K562 (cell line): ENCODE measurements at regions not wholly inside any gene's neighbourhood (a gene's known extent, or its start where the extent isn't known, plus 50 kb on each side); places are given as distances from the start of the nearest gene placed in this dataset.

Experiments used
- BHLHE40 ChIP-seq: IDR thresholded peaks from 2 replicates; pipeline ENCODE4 v1.6.1; 2011; ENCODE audit warnings: low read length, improper control_type of control experiment
- FOSL1 ChIP-seq: fragments of 200-800 bp; sonication (Bioruptor generic); conservative IDR thresholded peaks from 2 replicates; pipeline ENCODE4 v1.6.1; 2016; ENCODE audit warnings: missing genetic modification characterization, missing compliant biosample characterization
- FOXA1 ChIP-seq: fragments of 450-650 bp; IDR thresholded peaks from 2 replicates; pipeline ENCODE4 v1.6.1; 2016; ENCODE audit warnings: mild to moderate bottlenecking, borderline replicate concordance
- KLF13 ChIP-seq: fragments of 450-650 bp; IDR thresholded peaks from 2 replicates; pipeline ENCODE4 v1.6.1; 2016; ENCODE audit warnings: missing genetic modification characterization, low read depth, mild to moderate bottlenecking, missing compliant biosample characterization, moderate library complexity, borderline replicate concordance
- RAD51 ChIP-seq: fragments of 450-650 bp; IDR thresholded peaks from 2 replicates; pipeline ENCODE4 v1.7.1; 2016; ENCODE audit warnings: low read depth, mild to moderate bottlenecking, borderline replicate concordance
- YBX1 ChIP-seq: fragments of 450-650 bp; IDR thresholded peaks from 2 replicates; pipeline ENCODE4 v1.7.1; 2016; ENCODE audit warnings: mild to moderate bottlenecking
- YY1 ChIP-seq, 3 experiments: IDR thresholded peaks; 2 replicates each; pipeline ENCODE4 v1.6.1; 2011; ENCODE audit warnings: low read length in 2 of 3, mild to moderate bottlenecking in 2 of 3, moderate library complexity in 2 of 3, borderline replicate concordance in 1 of 3, control low read depth in 1 of 3, low read depth in 1 of 3; ENCODE audit not compliant: insufficient read depth in 3 of 3, insufficient replicate concordance in 2 of 3, control insufficient read depth in 1 of 3, insufficient read length in 1 of 3; ENCODE audit errors: extremely low read depth in 1 of 3
- ZFPM2 ChIP-seq: fragments of 250-450 bp; sonication (Bioruptor Pico); IDR thresholded peaks from 2 replicates; pipeline ENCODE4 v1.5.1; 2022; ENCODE audit warnings: mild to moderate bottlenecking
- ZNF445 ChIP-seq: fragments of 250-450 bp; sonication (Bioruptor Pico); IDR thresholded peaks from 2 replicates; pipeline ENCODE4 v1.4.0; 2020; ENCODE audit warnings: low read depth, mild to moderate bottlenecking, moderate library complexity
- TF ChIP-seq, protein P1 (sequence below): sonication (generic); formaldehyde crosslinking; IDR thresholded peaks from 2 replicates; pipeline ENCODE4 v1.9.0; 2022; ENCODE audit warnings: mild to moderate bottlenecking, missing genetic modification reagents
- TF ChIP-seq, protein P2 (sequence below), 2 experiments: fragments of 450-650 bp; formaldehyde crosslinking in 1 of 2; IDR thresholded peaks; 2 replicates each; pipeline versions ENCODE4 v1.4.0 to v1.6.1; 2014 to 2020; ENCODE audit warnings: mild to moderate bottlenecking in 2 of 2, borderline replicate concordance in 1 of 2, low read depth in 1 of 2

DNA sequence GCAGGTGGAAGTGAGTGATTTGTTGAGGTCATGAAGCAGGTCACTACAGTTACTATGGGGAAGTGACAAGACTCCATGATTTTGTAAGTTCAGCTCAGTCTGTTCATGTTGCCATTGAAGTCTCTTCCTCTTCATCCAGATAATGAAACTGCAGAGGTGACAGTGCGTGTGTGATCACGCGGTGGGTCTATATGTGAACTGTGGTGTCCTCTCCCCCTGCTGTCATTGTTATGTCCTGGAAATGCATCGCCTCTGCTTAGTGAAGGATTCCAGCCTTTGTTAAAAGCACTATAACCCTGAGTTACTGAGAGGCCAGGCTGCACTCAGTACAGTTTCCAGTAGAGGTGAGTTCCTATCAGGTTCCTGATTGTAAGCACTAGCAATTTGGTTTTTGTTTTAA lies 216.2 kb upstream of the RMST start:
- TF ChIP-seq ZFPM2 (CRISPR knock-in tag): no peak
- TF ChIP-seq FOXA1: no peak
- no peak for TF ChIP-seq YBX1
- TF ChIP-seq, protein P1, sequence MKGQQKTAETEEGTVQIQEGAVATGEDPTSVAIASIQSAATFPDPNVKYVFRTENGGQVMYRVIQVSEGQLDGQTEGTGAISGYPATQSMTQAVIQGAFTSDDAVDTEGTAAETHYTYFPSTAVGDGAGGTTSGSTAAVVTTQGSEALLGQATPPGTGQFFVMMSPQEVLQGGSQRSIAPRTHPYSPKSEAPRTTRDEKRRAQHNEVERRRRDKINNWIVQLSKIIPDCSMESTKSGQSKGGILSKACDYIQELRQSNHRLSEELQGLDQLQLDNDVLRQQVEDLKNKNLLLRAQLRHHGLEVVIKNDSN (CRISPR knock-in tag): no peak
- TF ChIP-seq KLF13 (tag): no peak
- TF ChIP-seq FOSL1 (tag): no peak
- TF ChIP-seq BHLHE40: no peak
- TF ChIP-seq RAD51: no peak
- TF ChIP-seq, protein P2, sequence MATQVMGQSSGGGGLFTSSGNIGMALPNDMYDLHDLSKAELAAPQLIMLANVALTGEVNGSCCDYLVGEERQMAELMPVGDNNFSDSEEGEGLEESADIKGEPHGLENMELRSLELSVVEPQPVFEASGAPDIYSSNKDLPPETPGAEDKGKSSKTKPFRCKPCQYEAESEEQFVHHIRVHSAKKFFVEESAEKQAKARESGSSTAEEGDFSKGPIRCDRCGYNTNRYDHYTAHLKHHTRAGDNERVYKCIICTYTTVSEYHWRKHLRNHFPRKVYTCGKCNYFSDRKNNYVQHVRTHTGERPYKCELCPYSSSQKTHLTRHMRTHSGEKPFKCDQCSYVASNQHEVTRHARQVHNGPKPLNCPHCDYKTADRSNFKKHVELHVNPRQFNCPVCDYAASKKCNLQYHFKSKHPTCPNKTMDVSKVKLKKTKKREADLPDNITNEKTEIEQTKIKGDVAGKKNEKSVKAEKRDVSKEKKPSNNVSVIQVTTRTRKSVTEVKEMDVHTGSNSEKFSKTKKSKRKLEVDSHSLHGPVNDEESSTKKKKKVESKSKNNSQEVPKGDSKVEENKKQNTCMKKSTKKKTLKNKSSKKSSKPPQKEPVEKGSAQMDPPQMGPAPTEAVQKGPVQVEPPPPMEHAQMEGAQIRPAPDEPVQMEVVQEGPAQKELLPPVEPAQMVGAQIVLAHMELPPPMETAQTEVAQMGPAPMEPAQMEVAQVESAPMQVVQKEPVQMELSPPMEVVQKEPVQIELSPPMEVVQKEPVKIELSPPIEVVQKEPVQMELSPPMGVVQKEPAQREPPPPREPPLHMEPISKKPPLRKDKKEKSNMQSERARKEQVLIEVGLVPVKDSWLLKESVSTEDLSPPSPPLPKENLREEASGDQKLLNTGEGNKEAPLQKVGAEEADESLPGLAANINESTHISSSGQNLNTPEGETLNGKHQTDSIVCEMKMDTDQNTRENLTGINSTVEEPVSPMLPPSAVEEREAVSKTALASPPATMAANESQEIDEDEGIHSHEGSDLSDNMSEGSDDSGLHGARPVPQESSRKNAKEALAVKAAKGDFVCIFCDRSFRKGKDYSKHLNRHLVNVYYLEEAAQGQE (IDR thresholded peaks at IDR 0.05; ENCODE audit: borderline replicate concordance): no peak
- TF ChIP-seq, protein P2 (CRISPR knock-in tag; IDR thresholded peaks at IDR 0.05; ENCODE audit: low read depth): no peak
- no peak for TF ChIP-seq ZNF445 (CRISPR knock-in tag)
- no peak for TF ChIP-seq YY1 (IDR thresholded peaks at IDR 0.05; ENCODE audit: borderline replicate concordance in 1 of 3, control insufficient read depth in 1 of 3, extremely low read depth in 1 of 3, insufficient read depth in 3 of 3, insufficient read length in 1 of 3, insufficient replicate concordance in 2 of 3, low read depth in 1 of 3, low read length in 2 of 3)
